Omental fat pad (tissue), 3 donors: ENCODE measurements at regions not wholly inside any gene's neighbourhood (a gene's known extent, or its start where the extent isn't known, plus 50 kb on each side); places are given as distances from the start of the nearest gene placed in this dataset.

Source experiments
- ATAC-seq: fragments of 150-250 bp; one replicate; pipeline ENCODE4 v1.9.1; 2016; ENCODE audit warnings: mild to moderate bottlenecking, moderate library complexity; ENCODE audit not compliant: low FRiP score
- DNase-seq: peaks from one replicate; pipeline ENCODE4 v3.0.0-alpha.2; 2019; ENCODE audit warnings: low spot score
- CTCF ChIP-seq, 3 donors: fragments of 450-650 bp; IDR thresholded peaks; one replicate each; pipeline ENCODE4 v1.5.1; 2016 to 2017; ENCODE audit warnings: antibody characterized with exemption in 3 of 3, mild to moderate bottlenecking in 3 of 3, moderate library complexity in 2 of 3

DNA sequence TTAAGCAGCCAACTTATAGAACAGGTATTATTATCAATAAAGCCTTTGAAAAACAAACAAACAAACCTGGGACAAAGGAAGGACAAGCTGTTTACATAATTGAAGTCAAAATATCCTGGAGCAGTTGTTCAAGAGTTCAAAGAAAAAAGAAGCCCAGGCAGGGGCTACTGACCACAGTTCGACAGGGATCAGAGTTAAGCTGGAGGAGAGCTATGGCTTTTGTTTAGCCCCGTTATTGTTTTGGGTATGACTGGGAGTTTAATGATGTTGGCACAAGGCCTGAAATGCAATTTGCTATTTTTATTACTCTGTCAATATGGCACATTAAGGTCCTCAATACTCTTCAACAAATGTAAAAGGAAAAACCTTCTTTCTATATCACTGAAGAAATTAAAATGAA is 624.4 kb upstream of the KLHL1 start:
- no peak for TF ChIP-seq CTCF (IDR thresholded peaks at IDR 0.05)
- no peak for ATAC-seq
- DNase-seq, result no peak

DNA sequence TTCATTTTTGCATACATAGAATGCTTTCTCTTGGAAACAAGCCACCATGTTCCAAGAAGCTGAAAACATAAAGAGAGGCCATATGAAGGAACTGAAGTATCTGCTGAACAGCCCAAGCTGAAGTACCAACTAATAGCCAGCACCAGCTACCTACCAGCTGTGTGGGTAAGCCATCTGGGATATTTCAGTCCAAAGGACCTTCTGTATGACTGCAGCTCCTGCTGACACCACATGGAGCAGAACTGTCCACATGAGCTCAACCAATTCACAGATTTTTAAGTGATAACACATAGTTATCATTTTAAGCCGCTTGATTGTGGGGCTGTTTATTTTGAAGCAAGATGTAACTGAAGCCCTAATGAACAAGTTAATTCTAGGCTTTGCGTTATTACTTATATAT is 621.1 kb upstream of the KLHL1 start:
- ATAC-seq, result no peak
- TF ChIP-seq CTCF (IDR thresholded peaks at IDR 0.05), result no peak
- DNase-seq, result no peak

DNA sequence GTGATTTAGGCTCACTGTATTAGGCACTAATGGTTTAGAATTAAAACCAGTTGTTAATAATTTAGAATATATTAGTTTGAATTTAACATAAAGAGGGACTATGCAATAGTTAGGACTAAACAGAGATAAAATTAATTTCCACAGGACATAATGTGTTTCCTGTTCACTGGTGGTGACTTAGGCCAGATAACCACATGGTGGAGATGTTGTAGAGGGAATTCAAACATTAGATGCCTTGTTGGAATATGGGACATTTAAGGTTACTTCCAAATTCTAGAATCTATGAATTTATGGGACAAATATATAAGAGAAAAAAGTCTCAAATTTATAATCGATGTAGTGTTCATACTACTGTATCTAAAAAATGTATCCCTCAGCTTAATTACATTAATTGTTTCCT is 615.5 kb upstream of the KLHL1 start:
- no peak for TF ChIP-seq CTCF (IDR thresholded peaks at IDR 0.05)
- DNase-seq, result no peak
- no peak for ATAC-seq

- TF ChIP-seq CTCF (IDR thresholded peaks at IDR 0.05), result no peak
- DNase-seq (no peak), ATAC-seq (no peak)
These were observed 612.1 kb upstream of the KLHL1 start for GRCh38 chr13:70720386-70720785.

DNA sequence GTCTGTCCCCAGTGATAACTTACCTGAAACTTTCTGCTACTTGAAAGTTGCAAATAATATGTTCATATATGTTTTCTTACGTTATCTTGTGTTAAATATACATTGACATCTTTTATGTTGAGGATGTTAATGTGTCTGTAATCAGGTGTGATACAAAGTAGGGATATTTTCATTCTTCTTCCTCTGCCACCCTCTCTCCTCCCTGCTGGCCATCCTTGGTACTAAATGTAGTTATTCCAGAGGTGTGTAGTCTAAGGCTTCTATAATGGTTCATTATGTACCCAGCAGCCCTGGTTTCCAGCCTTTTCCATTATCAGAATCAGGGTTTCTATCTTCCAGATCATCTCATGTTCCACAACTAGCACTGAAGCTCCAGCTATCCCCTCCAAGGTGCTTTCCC is 606.7 kb upstream of the KLHL1 start:
- DNase-seq, result no peak
- no peak for TF ChIP-seq CTCF (IDR thresholded peaks at IDR 0.05)
- no peak for ATAC-seq

DNA sequence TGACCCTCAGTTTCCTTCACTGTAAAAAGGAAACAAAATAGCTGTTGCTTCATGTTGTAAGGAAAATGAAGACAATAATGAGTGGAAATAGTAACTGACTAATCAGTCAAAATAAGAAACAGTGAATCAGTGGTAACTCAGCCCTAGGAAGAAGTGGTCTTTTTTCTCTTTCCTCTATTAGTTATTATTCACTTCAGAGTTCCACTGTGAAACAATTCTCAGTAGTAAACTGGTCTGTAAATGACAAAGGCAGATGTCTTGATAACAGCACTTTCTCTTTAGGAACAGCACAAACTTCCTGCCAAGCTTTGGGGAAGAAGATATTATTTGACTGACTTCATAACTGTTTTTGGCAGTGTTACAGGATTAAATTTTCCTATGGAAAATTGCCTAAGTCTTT is 600.5 kb upstream of the KLHL1 start:
- TF ChIP-seq CTCF (IDR thresholded peaks at IDR 0.05), result no peak
- DNase-seq (no peak), ATAC-seq (no peak)

DNA sequence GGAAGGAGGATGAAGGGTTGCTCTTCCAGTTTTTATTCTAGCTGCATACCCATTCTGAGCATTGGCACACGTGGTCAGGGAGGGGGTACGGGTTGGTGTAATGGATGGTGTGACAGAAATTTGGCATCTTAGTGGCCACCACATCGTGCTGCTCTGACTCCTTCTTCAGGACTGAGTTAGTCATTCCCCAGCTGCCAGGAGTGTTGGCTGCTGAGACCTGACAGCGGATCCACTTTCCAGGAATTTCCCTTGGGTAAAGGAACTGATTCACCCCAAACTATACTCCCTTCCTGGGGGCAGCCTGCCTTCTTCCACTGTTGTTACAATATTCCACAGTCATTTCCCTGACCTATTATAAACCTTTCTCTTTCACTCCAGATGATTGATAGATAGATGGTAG is 595.5 kb upstream of the KLHL1 start:
- ATAC-seq (no peak), DNase-seq (no peak)
- TF ChIP-seq CTCF (IDR thresholded peaks at IDR 0.05), result no peak
